Mesenteric fat pad (tissue), 1 donor: ENCODE measurements at regions not wholly inside any gene's neighbourhood (a gene's known extent, or its start where the extent isn't known, plus 50 kb on each side); places are given as distances from the start of the nearest gene placed in this dataset.

ENCODE experiments used
- DNase-seq: peaks from one replicate; pipeline ENCODE4 v3.0.0-alpha.2; 2020; ENCODE audit warnings: low spot score
- donor health status: DM: yes; HTN: yes; CAD: no.

DNA sequence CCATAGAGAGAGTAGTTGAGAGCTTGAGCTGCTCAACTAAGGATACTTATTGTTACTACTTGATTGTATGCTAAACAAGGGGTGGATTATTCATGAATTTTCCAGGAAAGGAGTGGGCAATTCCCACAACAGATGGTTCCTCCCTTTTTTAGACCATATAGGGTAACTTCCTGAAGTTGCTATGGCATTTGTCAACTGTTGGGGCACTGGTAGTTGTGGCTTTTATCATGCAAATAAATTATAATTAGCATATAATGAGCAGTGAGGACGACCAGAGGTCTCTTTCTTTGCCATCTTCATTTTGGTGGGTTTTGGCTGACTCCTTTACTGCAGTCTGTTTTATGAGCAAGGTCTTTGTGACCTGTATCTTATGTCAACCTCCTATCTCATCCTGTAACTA is 1403.5 kb upstream of the PABPC4L start:
- no peak for DNase-seq

DNA sequence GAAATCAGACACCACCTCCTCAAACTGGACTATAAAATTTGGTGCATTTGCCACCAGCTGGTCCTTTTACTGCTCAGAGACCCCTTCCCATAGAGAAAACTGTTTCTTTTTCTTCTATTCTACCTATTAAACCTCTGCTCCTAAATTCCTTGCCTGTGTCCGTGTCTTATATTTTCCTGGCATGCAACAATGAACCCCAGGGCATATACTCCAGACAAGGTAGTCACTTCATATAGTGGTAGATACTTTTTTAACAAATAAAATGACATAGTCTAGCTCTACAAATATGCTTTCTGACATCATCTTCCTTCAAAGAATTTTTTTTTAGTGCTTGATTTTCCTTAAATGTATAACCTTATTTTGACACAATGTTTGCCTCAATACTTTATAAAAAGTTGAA is 1402.9 kb upstream of the PABPC4L start:
- no peak for DNase-seq

DNA sequence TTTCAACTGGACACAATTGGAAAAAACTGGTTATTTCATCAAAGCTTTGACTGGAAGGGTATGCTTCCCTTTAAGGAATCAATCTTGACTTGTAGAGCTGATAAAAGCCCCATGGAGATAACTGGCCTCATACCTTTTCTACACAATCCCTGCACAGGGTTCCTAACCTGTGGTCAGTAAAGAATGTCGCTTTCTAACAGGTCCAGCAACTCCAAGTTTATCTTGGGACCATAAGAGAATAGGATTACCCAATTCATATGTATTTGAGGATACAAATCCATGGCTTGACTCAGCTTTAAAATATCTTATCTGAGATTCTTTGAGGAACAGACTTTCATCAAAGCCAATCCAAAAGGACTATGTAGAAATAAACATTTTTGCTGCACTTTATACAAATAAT is 1399.8 kb upstream of the PABPC4L start:
- no peak for DNase-seq

DNA sequence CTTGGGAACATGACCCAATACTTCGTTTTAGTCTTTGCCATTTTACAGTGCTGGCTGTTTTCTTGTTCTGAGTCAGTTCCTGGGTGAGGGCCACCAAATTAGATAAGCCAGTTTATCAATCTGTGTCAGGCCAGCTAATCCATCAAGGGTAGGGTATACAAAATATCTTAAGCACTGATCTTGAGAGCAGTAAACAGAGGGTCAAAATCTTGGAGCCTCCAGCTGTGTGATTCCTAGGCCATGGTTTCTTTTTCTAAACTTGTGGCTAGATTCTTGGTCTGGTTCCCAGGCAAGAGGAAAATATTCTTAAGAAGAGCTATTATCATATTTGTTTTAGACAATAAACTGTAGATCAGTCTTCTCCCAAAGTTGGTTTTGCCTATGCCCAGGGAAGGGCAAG is 1396.6 kb upstream of the PABPC4L start:
- no peak for DNase-seq

DNA sequence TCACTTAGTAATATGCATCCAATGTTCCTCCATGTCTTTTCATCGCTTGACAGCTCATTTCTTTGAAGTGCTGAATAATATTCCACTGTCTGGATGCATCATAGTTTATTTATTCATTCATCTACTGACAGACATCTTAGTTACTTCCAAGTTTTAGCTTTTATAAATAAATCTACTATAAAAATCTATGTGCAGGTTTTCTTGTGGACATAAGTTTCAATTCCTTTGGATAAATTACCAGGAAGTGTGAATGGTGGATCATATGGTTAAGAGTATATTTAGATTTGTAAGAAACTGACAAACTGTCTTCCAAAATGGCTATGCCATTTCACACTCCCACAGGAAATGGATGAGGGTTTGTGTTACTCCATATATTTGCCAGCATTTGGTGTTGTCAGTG is 1392.9 kb upstream of the PABPC4L start:
- no peak for DNase-seq

DNA sequence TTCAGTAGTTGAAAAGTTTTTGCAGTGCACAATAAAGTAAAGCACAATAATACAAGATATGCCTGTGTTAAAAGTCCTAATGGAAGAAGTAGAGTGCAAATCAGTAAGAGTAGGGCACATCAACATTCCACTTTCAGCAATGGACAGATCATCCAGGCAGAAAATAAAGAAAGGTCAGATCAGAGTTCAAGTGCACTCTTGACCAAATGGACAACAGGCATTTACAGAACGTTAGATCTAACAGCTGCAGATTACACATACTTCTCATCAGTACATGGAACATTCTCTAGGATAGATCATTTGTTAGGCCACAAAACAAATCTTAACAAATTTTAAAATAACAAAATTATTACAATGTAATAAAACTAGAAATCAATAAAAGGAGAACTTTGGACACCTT is 1373.5 kb upstream of the PABPC4L start:
- no peak for DNase-seq

DNA sequence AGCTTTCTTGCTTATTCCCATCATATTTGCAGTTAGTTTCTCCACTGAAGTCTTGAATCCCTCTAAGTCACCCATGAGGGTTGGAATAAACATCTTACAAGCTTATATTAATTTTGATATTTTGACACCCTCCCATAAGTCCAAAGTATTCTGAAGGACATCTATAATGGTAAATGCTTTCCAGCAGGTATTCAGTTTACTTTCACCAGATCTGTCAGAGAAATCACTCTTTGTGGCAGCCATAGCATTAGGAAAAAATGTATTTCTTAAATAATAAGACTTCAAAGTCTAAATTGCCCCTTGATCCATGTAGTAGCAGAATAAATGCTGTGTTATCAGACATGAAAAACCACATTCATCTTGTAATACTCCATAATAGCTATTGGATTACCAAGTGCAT is 1371.7 kb upstream of the PABPC4L start:
- no peak for DNase-seq

DNA sequence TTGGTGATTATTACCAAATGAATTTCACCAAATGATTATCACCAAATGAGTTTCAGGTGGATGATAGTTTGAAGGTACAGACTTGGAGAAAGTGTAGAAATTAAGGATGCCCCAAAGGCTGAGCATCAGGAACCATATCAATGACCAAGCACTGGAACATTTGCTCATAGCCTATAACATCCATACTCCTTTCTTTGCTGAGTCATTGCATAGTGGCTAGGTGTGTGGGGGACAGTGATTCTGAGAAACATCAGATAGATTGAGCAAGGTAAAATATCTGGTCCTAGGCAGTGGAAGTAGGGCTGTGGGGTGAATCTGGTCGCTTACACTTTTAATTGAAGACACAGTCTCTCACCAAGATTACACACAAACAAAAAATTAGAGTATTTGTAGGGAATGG is 1362.5 kb upstream of the PABPC4L start:
- no peak for DNase-seq

DNA sequence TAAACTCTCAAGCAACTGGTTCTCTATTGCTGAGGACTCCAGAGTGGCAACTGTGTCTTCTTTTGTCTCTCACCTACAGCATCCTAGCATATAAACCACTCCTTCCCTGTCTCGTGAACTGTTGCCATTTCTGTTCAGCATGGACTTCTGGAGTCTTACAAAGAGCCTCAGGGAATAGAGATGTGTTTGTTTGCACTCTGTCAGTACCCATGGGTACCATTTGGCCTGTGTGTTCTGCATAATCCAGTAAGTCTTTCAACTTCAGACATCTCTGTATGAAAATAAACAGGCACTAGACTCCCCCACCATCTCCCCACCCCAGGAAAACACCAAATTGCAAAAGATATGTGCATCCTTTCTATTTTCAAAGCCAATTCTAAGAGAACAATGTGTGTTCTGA is 1351.6 kb upstream of the PABPC4L start:
- DNase-seq: no peak

DNA sequence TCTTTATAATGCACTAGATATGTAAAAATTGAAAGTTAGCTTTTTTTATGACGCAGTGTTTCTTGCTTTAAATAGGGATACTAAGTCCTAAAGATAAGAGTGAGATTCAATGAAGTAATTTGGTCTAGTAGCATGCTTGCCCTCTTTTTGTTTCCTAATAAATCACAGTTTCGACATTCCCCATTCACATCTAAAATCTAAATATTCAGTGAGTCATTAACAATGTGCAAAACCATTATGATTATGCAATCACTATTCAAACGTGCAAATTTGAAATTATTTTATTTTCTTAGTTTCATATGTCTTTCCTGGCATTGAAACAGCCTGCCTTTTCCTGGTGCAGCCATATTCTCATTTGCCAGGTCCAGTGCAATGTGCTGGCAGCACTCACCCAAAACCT is 1350.5 kb upstream of the PABPC4L start:
- no peak for DNase-seq

DNA sequence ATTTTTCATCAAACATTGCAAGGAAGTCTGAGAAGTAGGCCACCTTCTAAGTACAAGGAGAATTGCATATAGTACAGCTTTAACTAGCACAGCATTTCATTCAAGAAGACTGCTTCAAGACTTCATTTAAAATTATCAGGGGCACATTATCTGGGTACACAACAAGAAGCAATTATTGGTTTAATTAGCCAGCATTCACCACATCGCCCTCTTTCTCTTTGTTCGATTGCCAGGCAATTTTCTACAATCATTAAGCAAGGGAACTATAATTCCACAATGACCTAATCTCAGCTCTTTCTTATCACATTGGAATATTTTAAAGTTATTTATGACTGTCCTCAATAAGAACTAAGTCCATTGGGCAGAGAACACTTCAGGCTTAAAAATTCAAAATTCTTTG is 1347.1 kb upstream of the PABPC4L start:
- no peak for DNase-seq

DNA sequence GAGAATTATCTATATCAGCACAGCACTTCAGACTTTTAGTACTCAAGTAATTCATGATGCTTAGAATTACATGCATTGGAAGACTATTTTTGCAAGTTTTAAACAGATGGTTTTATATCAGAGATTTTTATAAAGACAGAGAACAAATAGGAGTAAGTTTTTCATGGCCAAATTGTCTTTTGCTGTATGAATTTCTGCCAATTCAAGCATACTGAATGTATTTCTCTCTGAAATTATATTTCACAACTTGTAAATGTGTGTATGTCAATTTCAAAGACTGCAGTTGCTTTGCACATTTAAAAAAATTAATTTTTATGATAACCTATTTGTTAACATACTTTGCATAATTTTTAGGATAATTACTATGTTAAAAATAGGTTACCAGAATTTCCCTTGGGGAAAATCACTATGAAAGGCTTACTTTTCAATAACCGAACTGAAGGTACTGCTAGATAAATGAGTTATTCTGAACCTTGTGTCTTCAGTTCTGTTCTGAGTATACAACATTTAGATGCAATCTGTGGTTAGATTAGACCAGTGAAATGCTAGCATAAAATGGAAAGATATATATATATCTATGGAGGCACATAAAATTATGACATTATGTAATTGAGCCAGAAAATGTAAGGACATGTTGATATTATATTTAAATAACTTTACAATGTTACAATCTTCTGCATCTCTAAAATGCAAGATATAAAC is 1344.2 kb upstream of the PABPC4L start:
- DNase-seq: no peak

DNA sequence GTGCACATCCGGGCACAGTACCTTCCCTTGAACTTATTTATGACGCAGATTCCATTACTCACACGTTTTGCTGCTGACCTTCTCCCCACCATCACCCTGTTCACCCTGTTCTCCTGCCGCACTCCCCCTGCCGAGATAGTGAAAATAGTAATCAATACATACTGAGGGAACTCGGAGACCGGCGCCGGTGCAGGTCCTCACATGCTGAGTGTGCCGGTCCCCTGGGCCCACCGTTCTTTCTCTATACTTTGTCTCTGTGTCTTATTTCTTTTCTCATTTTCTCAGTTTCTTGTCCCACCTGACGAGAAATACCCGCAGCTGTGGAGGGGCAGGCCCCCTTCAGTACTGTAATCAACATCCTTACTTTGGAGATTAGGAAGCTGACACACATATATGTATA is 1337.1 kb upstream of the PABPC4L start:
- no peak for DNase-seq

DNA sequence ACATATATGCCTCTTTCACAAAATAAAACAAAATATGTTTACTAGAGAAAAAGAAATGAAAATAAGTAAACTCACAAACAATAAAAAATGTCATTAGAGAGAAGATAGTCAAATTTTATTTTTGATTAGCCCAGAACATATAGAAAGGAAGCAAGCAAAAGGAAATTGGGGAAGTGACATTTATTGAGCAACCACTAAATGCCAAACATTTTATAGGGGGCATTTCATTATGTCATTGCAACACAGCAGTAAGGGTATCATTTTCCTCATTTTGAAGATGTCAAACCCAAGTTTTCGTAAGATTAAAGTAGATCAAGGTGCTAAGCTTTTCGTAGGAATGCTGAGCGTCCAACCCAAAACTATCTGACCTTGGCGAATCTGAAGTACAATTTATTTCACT is 1331.5 kb upstream of the PABPC4L start:
- no peak for DNase-seq

DNA sequence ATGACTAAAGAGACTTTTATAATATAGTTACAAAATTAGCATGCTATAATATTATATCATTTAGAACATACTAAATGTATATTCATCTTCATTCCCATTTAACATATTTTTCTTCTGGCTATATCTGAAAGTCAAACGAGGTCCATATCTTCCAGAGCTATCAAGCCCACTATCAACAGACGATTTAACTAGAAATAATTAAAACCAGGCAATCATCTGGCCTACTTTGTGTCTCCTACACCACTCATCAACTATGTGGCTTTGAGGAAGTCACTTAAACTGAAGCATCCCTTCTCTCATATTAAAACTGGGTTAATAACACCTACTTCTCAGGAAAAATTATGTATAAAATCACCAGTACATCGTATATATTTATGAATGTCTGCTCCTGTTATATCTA is 1330.5 kb upstream of the PABPC4L start:
- no peak for DNase-seq

DNA sequence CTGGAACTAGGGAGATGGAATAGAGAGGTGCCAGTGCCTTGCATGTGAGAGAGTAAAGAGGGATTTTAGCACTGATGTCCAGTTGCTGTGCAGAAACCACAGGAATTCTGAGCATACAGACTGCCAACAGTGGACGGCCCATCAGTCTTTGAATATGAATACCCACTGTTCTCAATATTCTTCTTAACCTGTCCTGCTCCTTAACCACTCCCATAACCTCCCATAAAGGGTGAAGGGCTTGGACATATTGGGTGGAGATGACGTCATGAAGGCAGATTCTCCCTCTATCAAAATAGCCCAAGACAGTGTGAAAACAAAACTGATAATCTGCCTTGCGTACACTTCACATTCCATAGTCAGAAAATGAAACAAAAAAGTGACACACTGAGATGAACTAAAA is 1313.7 kb upstream of the PABPC4L start:
- DNase-seq: no peak

DNA sequence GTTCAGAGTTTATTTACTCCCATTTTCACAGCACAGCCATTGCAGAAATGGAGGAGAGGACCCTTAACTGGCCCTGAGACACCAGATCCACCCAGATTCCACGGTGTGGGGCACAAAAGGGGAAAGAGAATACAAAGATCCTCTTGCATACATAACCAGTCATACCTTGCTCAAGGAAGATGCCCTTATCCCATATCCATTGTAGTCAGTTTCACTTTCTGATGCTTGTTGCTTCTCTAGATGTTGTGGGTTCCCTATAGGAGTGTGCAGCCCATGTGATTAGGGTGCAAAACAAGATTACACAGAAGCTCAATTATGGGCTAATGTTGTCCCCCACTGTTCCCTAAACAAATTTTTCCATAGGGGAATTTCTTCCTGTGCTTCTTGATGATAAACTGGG is 1309.0 kb upstream of the PABPC4L start:
- no peak for DNase-seq

DNA sequence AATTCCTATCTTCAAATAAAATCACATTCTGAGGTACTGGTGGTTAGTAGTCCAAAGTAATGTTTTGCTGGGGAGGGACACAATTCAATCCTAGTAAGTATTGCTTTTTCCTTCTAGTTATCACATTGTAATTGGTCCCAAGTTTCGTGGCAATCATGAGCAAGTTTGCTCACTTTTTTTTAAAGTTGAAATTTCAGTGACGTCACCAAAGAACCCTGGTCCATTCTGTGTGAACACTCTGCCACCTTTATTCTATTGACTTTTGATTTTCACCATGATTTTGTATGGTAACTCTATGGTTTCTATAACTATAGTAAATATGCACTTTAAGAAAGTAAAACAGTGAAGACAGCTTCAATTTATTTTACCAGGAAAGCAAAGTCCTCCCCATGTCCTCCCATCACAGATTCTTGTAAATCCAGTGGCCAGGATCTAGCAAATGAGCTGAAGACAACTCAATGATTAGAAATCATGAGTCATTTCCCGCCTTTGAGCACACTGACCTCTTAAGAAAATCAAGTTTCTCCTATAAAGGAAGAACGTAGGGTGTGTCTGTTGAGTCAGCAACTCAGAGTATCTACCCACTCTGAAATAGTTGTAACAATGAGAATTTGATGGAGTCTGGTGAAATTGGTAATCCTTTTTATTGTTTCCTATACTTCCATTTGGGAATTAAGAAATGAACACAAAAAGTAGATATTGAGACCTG is 1306.6 kb upstream of the PABPC4L start:
- no peak for DNase-seq

DNA sequence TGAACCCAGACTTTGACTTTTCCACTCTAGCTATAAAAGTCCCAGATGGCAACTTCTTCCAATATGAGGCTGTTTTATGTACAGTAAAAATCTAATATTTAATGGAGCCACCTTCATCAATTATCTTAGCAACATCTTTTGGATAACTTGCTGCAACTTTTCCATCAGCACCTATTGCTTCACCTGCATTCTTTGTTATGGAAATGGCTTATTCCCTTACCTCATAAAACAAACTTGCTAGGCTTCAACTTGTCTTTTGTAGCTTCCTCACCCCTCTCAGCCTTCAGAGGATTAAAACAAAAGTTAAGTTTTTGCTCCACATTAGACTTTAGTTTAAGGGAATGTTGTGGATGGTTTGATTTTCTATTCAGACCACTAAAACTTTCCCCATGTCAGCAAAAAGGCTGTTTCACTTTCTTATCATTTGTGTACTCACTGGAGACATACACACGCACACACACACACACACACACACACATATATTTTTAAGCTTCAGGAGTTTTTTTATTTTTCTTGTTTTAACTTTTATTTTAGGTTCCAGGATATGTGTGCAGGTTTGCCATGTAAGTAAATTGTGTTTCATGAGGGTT is 1296.1 kb upstream of the PABPC4L start:
- no peak for DNase-seq

DNA sequence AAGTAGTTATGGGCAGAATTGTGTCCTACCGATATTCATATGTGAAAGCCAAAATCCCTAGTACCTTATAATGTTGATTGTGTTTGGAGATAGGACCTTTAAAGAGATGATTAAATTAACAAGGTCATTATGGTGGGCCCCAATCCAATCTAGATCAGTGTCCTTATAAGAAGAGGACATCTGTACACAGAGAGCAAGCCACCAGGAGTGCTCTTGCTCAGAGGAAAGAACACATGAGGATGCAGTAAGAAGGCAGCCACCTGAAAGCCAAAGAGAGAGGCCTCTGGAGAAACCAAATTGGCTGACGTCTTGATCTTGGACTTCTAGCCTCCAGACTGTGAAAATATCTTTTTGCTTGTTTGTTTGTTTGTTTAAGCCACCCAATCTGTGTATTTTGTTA is 1290.8 kb upstream of the PABPC4L start:
- DNase-seq: no peak

DNA sequence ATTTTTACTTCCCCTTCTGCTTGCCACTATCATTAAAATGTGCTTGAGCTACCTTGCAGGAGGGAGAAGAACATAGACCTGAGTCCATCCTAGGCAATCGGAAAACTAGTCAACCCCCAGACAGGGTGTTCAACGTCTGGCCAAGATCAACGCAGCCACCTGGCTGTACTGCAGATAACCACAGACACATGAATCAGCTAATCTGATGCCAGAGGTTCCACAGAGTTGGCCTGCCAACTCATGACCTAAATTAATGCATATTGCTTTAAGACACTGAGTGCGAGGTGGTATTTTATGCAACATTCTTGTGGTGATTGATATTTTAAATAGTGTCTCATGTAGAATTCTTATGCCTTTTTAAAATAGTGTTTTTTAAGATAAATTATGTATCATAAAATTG is 1283.8 kb upstream of the PABPC4L start:
- no peak for DNase-seq

DNA sequence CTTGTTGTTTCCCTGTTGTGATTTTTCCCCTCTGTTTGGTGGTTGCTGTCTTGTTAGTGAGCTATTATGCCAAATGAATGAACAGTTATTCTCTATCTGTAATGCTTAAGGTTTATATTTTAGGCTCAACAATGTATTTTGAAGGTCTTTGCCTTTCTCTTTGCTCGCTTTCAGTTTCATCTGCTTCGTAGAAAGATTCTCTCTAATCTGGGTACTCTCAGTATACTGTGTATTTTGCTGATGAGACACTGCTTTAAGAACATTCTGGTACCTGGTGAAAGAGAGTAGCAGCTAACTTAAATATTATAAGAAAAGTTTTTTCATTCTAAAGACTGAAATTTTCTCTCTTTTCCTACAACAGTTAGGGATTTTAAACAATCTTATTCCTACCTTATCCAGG is 1274.7 kb upstream of the PABPC4L start:
- no peak for DNase-seq

DNA sequence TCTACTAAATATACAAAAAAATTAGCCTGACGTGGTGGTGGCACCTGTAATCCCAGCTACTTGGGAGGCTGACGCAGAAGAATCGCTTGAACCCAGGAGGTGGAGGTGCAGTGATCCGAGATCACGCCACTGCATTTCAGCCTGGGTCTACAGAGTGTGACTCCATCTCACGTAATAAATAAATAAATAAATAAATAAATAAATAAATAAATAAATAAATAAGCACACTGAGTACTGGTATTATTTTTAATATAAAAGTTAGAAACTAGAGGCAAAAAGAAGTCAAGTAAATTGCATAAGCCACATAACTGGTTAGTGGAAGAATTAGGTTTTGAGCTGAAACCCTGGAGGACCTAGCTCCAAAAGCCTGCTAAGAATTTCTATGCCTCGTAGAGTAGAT is 1262.7 kb upstream of the PABPC4L start:
- DNase-seq: no peak
